HG03378 (cell line): ENCODE measurements at regions not wholly inside any gene's neighbourhood (a gene's known extent, or its start where the extent isn't known, plus 50 kb on each side); places are given as distances from the start of the nearest gene placed in this dataset.

Source experiments
- ATAC-seq: cut with Tn5 transposase; IDR thresholded peaks from one replicate; pipeline ENCODE4 v1.9.1; 2021; ENCODE audit warnings: mild to moderate bottlenecking, moderate library complexity; ENCODE audit not compliant: unreplicated experiment

- ATAC-seq, result no peak
Observed at GRCh38 chr18:28712796-28713425, 536.0 kb upstream of the CDH2 start.

GRCh38 chr18:28712172-28712571 lies 535.2 kb upstream of the CDH2 start:
- ATAC-seq, result no peak

GRCh38 chr18:28711096-28711495 lies 534.2 kb upstream of the CDH2 start:
- ATAC-seq, result no peak

- no peak for ATAC-seq
Observed at GRCh38 chr18:28707006-28707405, 530.1 kb upstream of the CDH2 start.

- ATAC-seq, result no peak
Observed at GRCh38 chr18:28706397-28706796, 529.5 kb upstream of the CDH2 start.

- ATAC-seq, result no peak
Observed at GRCh38 chr18:28705482-28705881, 528.6 kb upstream of the CDH2 start.

GRCh38 chr18:28692337-28692736 lies 515.4 kb upstream of the CDH2 start:
- ATAC-seq, result no peak

- ATAC-seq, result no peak
Observed at GRCh38 chr18:28691496-28691840, 514.5 kb upstream of the CDH2 start.

GRCh38 chr18:28690836-28691495 lies 514.0 kb upstream of the CDH2 start:
- ATAC-seq, result no peak

- no peak for ATAC-seq
Observed at GRCh38 chr18:28690100-28690499, 513.2 kb upstream of the CDH2 start.

- no peak for ATAC-seq
Observed at GRCh38 chr18:28689588-28689987, 512.7 kb upstream of the CDH2 start.

- ATAC-seq, result no peak
Observed at GRCh38 chr18:28684746-28685355, 507.9 kb upstream of the CDH2 start.

- ATAC-seq, result no peak
Observed at GRCh38 chr18:28682912-28683311, 506.0 kb upstream of the CDH2 start.

GRCh38 chr18:28669165-28669564 lies 492.2 kb upstream of the CDH2 start:
- no peak for ATAC-seq

GRCh38 chr18:28666216-28666615 lies 489.3 kb upstream of the CDH2 start:
- ATAC-seq, result no peak

- no peak for ATAC-seq
Observed at GRCh38 chr18:28657961-28658360, 481.0 kb upstream of the CDH2 start.

GRCh38 chr18:28652654-28653053 lies 475.7 kb upstream of the CDH2 start:
- no peak for ATAC-seq

GRCh38 chr18:28651298-28651697 lies 474.4 kb upstream of the CDH2 start:
- no peak for ATAC-seq

GRCh38 chr18:28650860-28651259 lies 473.9 kb upstream of the CDH2 start:
- no peak for ATAC-seq

- ATAC-seq, result no peak
Observed at GRCh38 chr18:28647961-28648360, 471.0 kb upstream of the CDH2 start.

- no peak for ATAC-seq
Observed at GRCh38 chr18:28637897-28638296, 461.0 kb upstream of the CDH2 start.

GRCh38 chr18:28635530-28635929 lies 458.6 kb upstream of the CDH2 start:
- ATAC-seq, result no peak

- no peak for ATAC-seq
Observed at GRCh38 chr18:28626756-28627155, 449.8 kb upstream of the CDH2 start.
